GM19395 (cell line): ENCODE measurements at regions not wholly inside any gene's neighbourhood (a gene's known extent, or its start where the extent isn't known, plus 50 kb on each side); places are given as distances from the start of the nearest gene placed in this dataset.

ENCODE experiments used
- ATAC-seq: cut with Tn5 transposase; IDR thresholded peaks from one replicate; pipeline ENCODE4 v1.9.1; 2021; ENCODE audit warnings: mild to moderate bottlenecking, moderate library complexity; ENCODE audit not compliant: unreplicated experiment

DNA sequence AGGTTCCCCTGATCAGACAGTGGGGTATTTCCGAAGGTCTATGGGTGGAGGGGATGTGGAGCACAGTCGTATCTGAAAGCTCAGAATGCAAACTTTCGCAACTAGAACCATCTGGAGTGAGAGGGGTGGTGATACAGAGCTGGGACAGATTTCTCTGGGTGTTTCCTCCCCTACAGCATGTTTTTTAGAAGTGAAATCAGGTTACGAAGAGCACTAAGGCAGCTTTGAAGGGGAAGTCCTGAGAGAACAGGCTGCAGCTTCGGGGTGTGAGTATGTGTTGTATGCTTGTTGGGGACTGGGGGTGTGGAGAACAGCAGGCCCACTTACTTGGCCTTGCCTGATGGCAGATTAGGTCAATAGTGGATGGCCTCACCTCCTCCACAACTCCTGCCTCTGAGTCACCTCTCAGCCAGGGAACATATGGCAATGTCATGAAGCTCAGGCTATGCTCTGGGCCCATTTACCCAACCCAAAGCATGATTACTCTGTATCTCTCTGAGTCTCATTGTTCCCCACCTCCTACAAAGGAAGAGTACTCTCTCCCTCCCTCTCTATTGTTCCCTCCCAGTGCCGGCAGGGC is 107.2 kb upstream of the RASGRP1 start:
- ATAC-seq: peak; percentile 69

- ATAC-seq: no peak
Measured at GRCh38 chr15:38672273-38672672, 107.7 kb upstream of the RASGRP1 start.

GRCh38 chr15:38672814-38673670 is 108.4 kb upstream of the RASGRP1 start:
- peak; percentile 43 for ATAC-seq

DNA sequence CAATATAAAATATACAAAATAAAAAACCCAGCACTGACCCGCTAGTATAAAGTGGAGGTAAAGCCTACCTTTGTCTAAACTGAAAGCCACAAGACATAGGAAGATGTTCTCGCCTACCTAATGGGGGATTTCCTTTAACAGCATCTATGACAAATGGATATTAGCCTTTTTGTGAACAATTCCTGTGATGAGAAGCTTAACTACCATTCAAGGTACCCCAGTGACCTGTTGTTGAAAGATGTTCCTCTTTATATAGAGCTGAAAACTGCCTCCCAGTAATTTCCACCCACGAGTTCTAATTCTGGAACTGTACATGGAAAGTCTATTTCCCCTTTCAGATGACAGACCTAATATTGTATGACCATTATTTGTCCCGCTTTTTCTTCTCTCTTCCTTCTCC is 109.8 kb upstream of the RASGRP1 start:
- no peak for ATAC-seq

DNA sequence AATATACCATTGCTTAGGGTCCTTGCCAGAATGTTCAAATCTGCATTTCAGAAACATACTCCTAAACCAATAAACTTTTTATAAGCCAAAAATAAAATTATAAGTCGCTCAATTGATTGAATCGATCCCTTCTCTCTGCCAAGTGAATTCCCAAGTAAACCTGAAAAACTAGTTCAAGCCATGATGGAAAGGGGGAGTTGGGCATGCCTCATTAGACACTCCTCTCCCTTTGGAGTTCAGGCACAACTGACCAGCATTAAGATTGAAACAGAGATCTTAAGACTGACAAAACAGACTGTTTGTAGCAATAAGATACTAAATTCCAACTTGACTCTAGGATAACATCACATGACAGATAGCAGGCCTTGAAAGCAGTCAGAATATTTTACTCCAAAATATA is 113.7 kb upstream of the RASGRP1 start:
- no peak for ATAC-seq

DNA sequence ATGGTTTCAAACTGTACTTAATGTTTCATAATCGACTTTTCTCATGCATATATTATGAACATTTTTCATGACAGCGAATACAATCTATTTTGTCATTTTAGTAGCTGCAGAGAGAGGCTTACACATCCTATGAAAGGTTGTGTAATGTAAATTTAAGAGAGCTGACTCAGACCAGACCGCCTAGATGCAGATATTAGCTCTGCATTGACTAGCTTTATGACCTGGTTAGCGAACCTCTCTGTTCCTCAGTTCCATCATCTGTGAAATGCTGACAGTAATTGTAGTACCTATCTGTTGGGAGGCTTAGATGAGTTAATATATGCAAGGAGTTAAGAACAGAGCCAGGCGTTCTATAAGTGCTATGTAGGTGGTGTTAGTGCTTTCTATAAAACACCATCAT is 116.2 kb upstream of the RASGRP1 start:
- ATAC-seq: no peak

DNA sequence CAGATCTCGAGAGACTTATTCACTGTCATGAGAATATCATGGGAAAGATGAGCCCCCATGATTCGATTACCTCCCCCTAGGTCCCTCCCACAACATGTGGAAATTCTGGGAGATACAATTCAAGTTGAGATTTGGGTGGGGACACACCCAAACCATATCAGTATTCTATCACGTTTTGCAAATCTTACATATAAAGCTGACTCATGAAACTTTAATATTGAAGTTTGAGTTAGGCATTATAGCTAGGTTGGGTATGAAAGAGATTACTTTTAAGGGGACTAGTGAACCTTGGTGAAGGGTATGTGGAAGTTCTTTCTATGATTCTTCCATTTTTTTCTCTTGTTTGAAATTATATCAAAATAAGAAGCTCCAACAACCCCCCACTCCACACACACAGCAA is 117.7 kb upstream of the RASGRP1 start:
- no peak for ATAC-seq

DNA sequence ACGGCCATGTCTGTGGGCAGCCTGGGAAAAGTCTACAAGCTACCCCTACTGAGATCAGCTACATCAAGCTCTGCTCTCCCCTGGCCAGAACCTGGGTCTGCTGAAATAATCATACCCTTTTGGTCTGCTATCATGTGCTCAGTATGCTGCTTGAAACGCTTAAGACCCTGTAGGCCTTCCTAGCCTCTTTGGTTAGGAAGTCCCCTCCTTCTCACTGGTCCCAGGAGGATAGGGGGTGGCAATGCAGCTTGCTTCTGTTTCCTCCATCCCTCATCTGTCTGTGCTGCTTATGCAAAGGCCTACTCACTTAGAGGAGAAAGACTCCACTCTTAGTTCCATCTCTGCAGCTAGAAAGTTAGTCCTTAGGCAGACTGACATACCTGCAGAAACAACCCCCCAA is 118.2 kb upstream of the RASGRP1 start:
- peak; percentile 21 for ATAC-seq

DNA sequence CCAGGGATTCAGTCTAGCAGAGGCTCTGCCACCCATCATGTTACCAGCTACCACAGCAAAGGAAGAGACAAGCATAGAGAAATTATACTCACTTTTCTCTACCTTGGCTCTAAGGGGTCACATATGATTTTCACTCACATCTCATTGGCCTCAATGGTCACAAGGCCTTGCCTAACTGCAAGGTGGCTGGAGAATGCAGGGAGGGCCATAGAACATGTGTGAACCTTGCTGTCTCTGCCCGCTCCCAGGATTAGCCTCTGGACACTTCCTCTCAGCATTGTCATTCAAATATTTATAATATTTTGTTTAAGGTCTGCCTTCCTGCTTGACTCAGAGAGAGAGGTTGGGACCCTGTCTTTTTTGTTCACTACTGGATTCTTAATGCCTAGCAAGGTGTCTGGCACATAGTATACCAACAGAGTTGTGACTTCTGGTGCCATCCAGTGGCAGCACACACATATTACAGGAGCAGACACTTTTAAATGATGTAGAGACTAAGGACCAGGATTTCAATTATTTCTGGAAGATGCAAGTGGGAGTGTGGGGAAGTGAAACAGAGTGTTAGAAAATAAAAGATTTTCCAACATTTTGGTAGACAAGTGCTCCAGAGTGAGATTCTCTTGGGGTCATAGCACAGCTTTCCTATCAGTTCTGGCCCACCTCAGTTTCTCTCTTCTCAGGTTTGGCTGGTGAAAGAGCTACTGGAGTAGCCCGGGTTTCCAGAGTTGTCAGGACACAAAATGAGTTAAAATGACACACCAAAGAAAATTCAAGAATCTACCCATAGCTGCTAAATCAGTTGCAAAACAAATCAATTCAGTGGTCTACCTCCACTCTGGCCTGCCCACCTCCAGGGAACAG is 119.0 kb upstream of the RASGRP1 start:
- peak; percentile 84 for ATAC-seq

DNA sequence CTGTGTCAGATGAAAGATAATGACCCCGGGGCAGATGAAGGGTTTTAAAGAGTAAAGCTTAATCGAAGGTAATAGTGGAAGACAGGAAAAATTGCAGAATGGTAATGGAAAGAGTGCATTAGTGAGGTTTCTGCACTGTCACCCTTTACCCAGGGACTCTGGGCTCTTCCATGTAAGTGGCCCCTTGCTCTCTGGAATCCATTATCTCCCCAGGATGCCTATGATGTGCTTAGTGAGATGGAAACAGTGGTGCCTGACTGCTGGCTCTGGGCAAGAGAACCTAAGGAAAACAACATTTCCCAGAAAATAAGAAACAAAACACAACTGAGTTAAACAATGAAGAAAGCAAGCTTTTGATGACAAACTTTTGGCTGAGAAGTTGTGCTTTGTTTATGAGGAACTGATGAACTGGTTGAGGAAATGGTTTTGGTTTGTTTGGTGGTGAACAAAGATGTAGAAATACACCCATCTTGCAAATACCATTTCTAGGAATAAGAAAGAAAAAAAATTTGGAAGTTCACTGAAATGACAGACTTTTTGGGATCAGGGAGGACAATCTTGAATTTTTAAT is 119.9 kb upstream of the RASGRP1 start:
- ATAC-seq: no peak

- ATAC-seq: no peak
Measured at GRCh38 chr15:38685686-38686339, 121.2 kb upstream of the RASGRP1 start.

DNA sequence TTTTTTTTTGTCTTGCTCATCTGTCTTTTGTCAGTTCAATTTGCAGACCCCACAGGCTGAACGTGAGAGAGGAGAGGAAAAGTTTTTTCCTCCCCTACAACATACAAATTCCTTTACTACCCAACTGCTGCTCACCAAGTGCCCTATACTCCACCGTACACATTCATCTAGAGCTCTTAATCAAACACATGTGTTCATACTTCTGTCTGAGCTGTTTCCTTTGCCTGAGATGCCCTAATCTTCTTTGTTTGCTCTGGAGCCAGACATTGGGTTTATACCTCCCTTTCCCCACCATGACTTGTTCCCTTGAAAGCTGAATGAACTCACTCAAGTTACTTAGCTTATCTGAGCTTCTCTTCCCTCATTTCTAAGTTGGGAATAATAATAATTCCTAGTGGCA is 122.7 kb upstream of the RASGRP1 start:
- no peak for ATAC-seq

GRCh38 chr15:38687775-38688495 is 123.3 kb upstream of the RASGRP1 start:
- no peak for ATAC-seq

- ATAC-seq: no peak
Measured at GRCh38 chr15:38688761-38689160, 124.1 kb upstream of the RASGRP1 start.

GRCh38 chr15:38689522-38689921 is 124.9 kb upstream of the RASGRP1 start:
- ATAC-seq: no peak

GRCh38 chr15:38690216-38690615 is 125.6 kb upstream of the RASGRP1 start:
- ATAC-seq: peak; percentile 16

- ATAC-seq: peak; percentile 64
Measured at GRCh38 chr15:38690719-38691332, 126.2 kb upstream of the RASGRP1 start.

- ATAC-seq: no peak
Measured at GRCh38 chr15:38691377-38691776, 126.8 kb upstream of the RASGRP1 start.

- no peak for ATAC-seq
Measured at GRCh38 chr15:38691965-38692788, 127.6 kb upstream of the RASGRP1 start.
